PC-9 (cell line): ENCODE measurements at regions not wholly inside any gene's neighbourhood (a gene's known extent, or its start where the extent isn't known, plus 50 kb on each side); places are given as distances from the start of the nearest gene placed in this dataset.

ENCODE experiments used
- EZH2 ChIP-seq: fragments of 200-600 bp; sonication (generic); IDR thresholded peaks from 2 replicates; pipeline ENCODE4 v1.8.0; 2017; ENCODE audit warnings: antibody characterized with exemption, low read depth
- TF ChIP-seq, protein P1 (sequence below): fragments of 200-600 bp; sonication (generic); conservative IDR thresholded peaks from 2 replicates; pipeline ENCODE4 v1.6.1; 2017; ENCODE audit warnings: mixed run types, antibody characterized with exemption, mild to moderate bottlenecking, moderate library complexity

DNA sequence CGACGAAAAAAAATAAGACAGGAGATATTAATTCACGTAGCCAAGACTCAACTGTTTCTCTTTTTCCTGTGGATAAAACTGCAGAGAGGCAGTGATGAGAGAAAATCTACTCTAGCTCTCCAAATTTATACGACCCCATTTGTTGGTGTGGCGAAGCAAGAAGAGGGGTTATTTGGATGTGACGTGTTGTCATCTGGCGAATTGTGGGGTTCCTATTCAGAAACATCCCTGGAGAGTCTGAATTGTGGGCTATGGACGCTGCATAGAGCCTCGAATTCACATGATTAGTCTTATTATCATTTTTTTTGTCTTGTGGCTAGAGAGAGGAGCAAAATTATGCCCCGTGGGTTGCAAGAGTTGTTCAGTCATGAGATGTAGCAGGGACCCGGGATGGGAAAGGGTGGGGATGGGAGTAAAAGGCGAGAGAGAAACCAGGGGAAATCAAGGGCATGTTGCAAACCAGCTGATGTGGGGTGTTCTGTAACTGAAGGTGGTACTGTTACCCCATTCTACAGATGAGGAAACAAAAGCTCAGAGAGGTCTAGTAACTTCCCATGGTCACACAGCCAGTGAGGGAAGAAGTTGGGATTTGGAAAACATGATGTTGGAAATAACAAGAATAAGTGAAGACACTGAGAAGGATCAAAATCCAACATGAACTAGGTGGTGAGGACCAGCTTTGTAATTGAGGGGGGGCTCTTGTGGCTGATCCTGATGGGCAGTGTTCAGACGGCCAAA, 69.2 kb upstream of the SFMBT2 start:
- TF ChIP-seq, protein P1, sequence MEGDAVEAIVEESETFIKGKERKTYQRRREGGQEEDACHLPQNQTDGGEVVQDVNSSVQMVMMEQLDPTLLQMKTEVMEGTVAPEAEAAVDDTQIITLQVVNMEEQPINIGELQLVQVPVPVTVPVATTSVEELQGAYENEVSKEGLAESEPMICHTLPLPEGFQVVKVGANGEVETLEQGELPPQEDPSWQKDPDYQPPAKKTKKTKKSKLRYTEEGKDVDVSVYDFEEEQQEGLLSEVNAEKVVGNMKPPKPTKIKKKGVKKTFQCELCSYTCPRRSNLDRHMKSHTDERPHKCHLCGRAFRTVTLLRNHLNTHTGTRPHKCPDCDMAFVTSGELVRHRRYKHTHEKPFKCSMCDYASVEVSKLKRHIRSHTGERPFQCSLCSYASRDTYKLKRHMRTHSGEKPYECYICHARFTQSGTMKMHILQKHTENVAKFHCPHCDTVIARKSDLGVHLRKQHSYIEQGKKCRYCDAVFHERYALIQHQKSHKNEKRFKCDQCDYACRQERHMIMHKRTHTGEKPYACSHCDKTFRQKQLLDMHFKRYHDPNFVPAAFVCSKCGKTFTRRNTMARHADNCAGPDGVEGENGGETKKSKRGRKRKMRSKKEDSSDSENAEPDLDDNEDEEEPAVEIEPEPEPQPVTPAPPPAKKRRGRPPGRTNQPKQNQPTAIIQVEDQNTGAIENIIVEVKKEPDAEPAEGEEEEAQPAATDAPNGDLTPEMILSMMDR = no peak
- no peak for TF ChIP-seq EZH2
